DOHH2 (cell line): ENCODE measurements at regions not wholly inside any gene's neighbourhood (a gene's known extent, or its start where the extent isn't known, plus 50 kb on each side); places are given as distances from the start of the nearest gene placed in this dataset.

Experiments used
- CTCF ChIP-seq: fragments of 200-600 bp; sonication (generic); IDR thresholded peaks from one replicate; pipeline ENCODE4 v1.5.1; 2014; ENCODE audit warnings: antibody characterized with exemption, mild to moderate bottlenecking, low read depth, low read length; ENCODE audit not compliant: poor library complexity, severe bottlenecking
- EZH2phosphoT487 ChIP-seq: fragments of 200-600 bp; sonication (generic); IDR thresholded peaks from 2 replicates; pipeline ENCODE4 v1.6.1; 2017; ENCODE audit warnings: borderline replicate concordance, mild to moderate bottlenecking, antibody characterized with exemption, low read length, moderate library complexity, mixed read lengths

GRCh38 chr5:167158588-167158987 lies 1132.9 kb upstream of the WWC1 start:
- TF ChIP-seq CTCF (no peak), EZH2phosphoT487 (no peak)
